Dendritic cell treated with granulocyte-macrophage colony-stimulating factor and Interleukin-4, amounts not matched to agents 40 ng/mL and 50 ng/mL, for 4 days (primary cell): ENCODE measurements at regions not wholly inside any gene's neighbourhood (a gene's known extent, or its start where the extent isn't known, plus 50 kb on each side); places are given as distances from the start of the nearest gene placed in this dataset.
"Not testable (repeated sequence)": the region's sequence is repeated elsewhere in the genome, so short reads cannot be mapped to it uniquely, and the experiment has no call there.

Experiments used
- H3K27ac Mint-ChIP-seq: one replicate; pipeline ENCODE4 v1.8.0; 2022; ENCODE audit warnings: mild to moderate bottlenecking, mixed read lengths
- H3K27me3 Mint-ChIP-seq: one replicate; pipeline ENCODE4 v1.8.0; 2022; ENCODE audit warnings: mild to moderate bottlenecking, mixed read lengths
- H3K36me3 Mint-ChIP-seq: one replicate; pipeline ENCODE4 v1.8.0; 2022; ENCODE audit warnings: low read depth, mixed read lengths
- H3K4me1 Mint-ChIP-seq: one replicate; pipeline ENCODE4 v1.8.0; 2022; ENCODE audit warnings: low read depth, mixed read lengths
- H3K4me3 Mint-ChIP-seq: one replicate; pipeline ENCODE4 v1.8.0; 2022; ENCODE audit warnings: mild to moderate bottlenecking, moderate library complexity, mixed read lengths
- H3K9me3 Mint-ChIP-seq: one replicate; pipeline ENCODE4 v1.8.0; 2022; ENCODE audit warnings: mixed read lengths
- intact Hi-C: fragments of 100-400 bp; cut with micrococcal nuclease; formaldehyde crosslinking; loops from one replicate; pipeline ENCODE4 v1.15.0; 2022

GRCh38 chr11:90500922-90501568, 278.2 kb upstream of the CHORDC1 start:
- no peak overlapping the region for H3K27ac Mint-ChIP-seq
- H3K9me3 Mint-ChIP-seq: peaks cover 38% of the 10 kb centered on the region
- no peak overlapping the region for H3K4me3 Mint-ChIP-seq
- H3K27me3 Mint-ChIP-seq: no peaks in the 10 kb centered on the region
- no peaks in the 10 kb centered on the region for H3K4me1 Mint-ChIP-seq
- H3K36me3 Mint-ChIP-seq: no peaks in the 10 kb centered on the region
- intact Hi-C loops: no loop called here

GRCh38 chr11:90496722-90497121, 273.9 kb upstream of the CHORDC1 start:
- H3K9me3 Mint-ChIP-seq: peaks cover 42% of the 10 kb centered on the region
- H3K27me3 Mint-ChIP-seq: no peaks in the 10 kb centered on the region
- H3K4me3 Mint-ChIP-seq: no peak overlapping the region

GRCh38 chr11:90493379-90493778, 270.5 kb upstream of the CHORDC1 start:
- Mint-ChIP-seq H3K36me3 (no peaks in the 10 kb centered on the region), H3K4me1 (no peaks in the 10 kb centered on the region), H3K27me3 (no peaks in the 10 kb centered on the region), H3K9me3 (peaks cover 37% of the 10 kb centered on the region), H3K27ac (no peak overlapping the region), H3K4me3 (no peak overlapping the region)
- intact Hi-C loops: no loop called here

More at GRCh38 chr11:90496722-90497121, 273.9 kb upstream of the CHORDC1 start:
- H3K27ac Mint-ChIP-seq: no peak overlapping the region
- no peaks in the 10 kb centered on the region for H3K36me3 Mint-ChIP-seq
- intact Hi-C loops: no loop called here
- H3K4me1 Mint-ChIP-seq: no peaks in the 10 kb centered on the region

GRCh38 chr11:90491466-90491865, 268.6 kb upstream of the CHORDC1 start:
- intact Hi-C loops: no loop called here
- H3K27me3 Mint-ChIP-seq: no peaks in the 10 kb centered on the region
- H3K4me1 Mint-ChIP-seq: no peaks in the 10 kb centered on the region
- no peak overlapping the region for H3K4me3 Mint-ChIP-seq
- H3K36me3 Mint-ChIP-seq: no peaks in the 10 kb centered on the region
- peaks cover 18% of the 10 kb centered on the region for H3K9me3 Mint-ChIP-seq
- no peak overlapping the region for H3K27ac Mint-ChIP-seq

- Mint-ChIP-seq H3K4me1 (no peaks in the 10 kb centered on the region), H3K36me3 (no peaks in the 10 kb centered on the region)
Measured at GRCh38 chr11:90476442-90477007, 253.7 kb upstream of the CHORDC1 start.

GRCh38 chr11:90468923-90469322, 246.1 kb upstream of the CHORDC1 start:
- intact Hi-C loops: no loop called here
- Mint-ChIP-seq H3K4me3 (no peak overlapping the region), H3K36me3 (no peaks in the 10 kb centered on the region), H3K27me3 (no peaks in the 10 kb centered on the region), H3K9me3 (no peaks in the 10 kb centered on the region), H3K4me1 (no peaks in the 10 kb centered on the region), H3K27ac (no peak overlapping the region)

More at GRCh38 chr11:90476442-90477007, 253.7 kb upstream of the CHORDC1 start:
- H3K4me3 Mint-ChIP-seq: no peak overlapping the region
- no peaks in the 10 kb centered on the region for H3K27me3 Mint-ChIP-seq
- intact Hi-C loops: no loop called here
- no peak overlapping the region for H3K27ac Mint-ChIP-seq
- H3K9me3 Mint-ChIP-seq: peaks cover 22% of the 10 kb centered on the region

GRCh38 chr11:90465553-90465952, 242.7 kb upstream of the CHORDC1 start:
- H3K4me1 Mint-ChIP-seq: no peaks in the 10 kb centered on the region
- H3K9me3 Mint-ChIP-seq: no peaks in the 10 kb centered on the region
- no peaks in the 10 kb centered on the region for H3K36me3 Mint-ChIP-seq
- no peak overlapping the region for H3K27ac Mint-ChIP-seq
- H3K27me3 Mint-ChIP-seq: no peaks in the 10 kb centered on the region
- intact Hi-C loops: no loop called here
- no peak overlapping the region for H3K4me3 Mint-ChIP-seq

GRCh38 chr11:90455347-90455920, 232.6 kb upstream of the CHORDC1 start:
- H3K9me3 Mint-ChIP-seq, H3K36me3 Mint-ChIP-seq, H3K4me3 Mint-ChIP-seq, H3K27me3 Mint-ChIP-seq, H3K4me1 Mint-ChIP-seq, H3K27ac Mint-ChIP-seq: not testable (repeated sequence)
- intact Hi-C loops: loop anchor here (5.0 kb wide), 1 partner anchor 168 kb away; no protein-coding TSS in a partner anchor

- peaks cover 2% of the 10 kb centered on the region for H3K27me3 Mint-ChIP-seq
- H3K4me1 Mint-ChIP-seq: no peaks in the 10 kb centered on the region
Measured at GRCh38 chr11:90453525-90453924, 230.7 kb upstream of the CHORDC1 start.

GRCh38 chr11:90449606-90450005, 226.8 kb upstream of the CHORDC1 start:
- no peaks in the 10 kb centered on the region for H3K36me3 Mint-ChIP-seq
- no peak overlapping the region for H3K4me3 Mint-ChIP-seq
- no peaks in the 10 kb centered on the region for H3K9me3 Mint-ChIP-seq
- intact Hi-C loops: no loop called here
- peaks cover 5% of the 10 kb centered on the region for H3K27me3 Mint-ChIP-seq
- no peak overlapping the region for H3K27ac Mint-ChIP-seq
- H3K4me1 Mint-ChIP-seq: no peaks in the 10 kb centered on the region

More at GRCh38 chr11:90453525-90453924, 230.7 kb upstream of the CHORDC1 start:
- Mint-ChIP-seq H3K36me3 (no peaks in the 10 kb centered on the region), H3K27ac (no peak overlapping the region), H3K9me3 (no peaks in the 10 kb centered on the region), H3K4me3 (no peak overlapping the region)
- intact Hi-C loops: no loop called here

GRCh38 chr11:90448256-90448655, 225.4 kb upstream of the CHORDC1 start:
- no peaks in the 10 kb centered on the region for H3K36me3 Mint-ChIP-seq
- H3K4me3 Mint-ChIP-seq: no peak overlapping the region
- intact Hi-C loops: no loop called here
- no peaks in the 10 kb centered on the region for H3K9me3 Mint-ChIP-seq
- no peak overlapping the region for H3K27ac Mint-ChIP-seq
- H3K4me1 Mint-ChIP-seq: no peaks in the 10 kb centered on the region
- peaks cover 5% of the 10 kb centered on the region for H3K27me3 Mint-ChIP-seq

- Mint-ChIP-seq H3K36me3 (no peaks in the 10 kb centered on the region), H3K9me3 (no peaks in the 10 kb centered on the region), H3K4me1 (no peaks in the 10 kb centered on the region), H3K27ac (no peak overlapping the region), H3K4me3 (no peak overlapping the region), H3K27me3 (peaks cover 5% of the 10 kb centered on the region)
- intact Hi-C loops: no loop called here
Measured at GRCh38 chr11:90447618-90448017, 224.8 kb upstream of the CHORDC1 start.

GRCh38 chr11:90446207-90446606, 223.4 kb upstream of the CHORDC1 start:
- no peaks in the 10 kb centered on the region for H3K9me3 Mint-ChIP-seq
- no peak overlapping the region for H3K4me3 Mint-ChIP-seq
- peaks cover 7% of the 10 kb centered on the region for H3K27me3 Mint-ChIP-seq
- H3K36me3 Mint-ChIP-seq: no peaks in the 10 kb centered on the region
- H3K4me1 Mint-ChIP-seq: no peaks in the 10 kb centered on the region
- H3K27ac Mint-ChIP-seq: no peak overlapping the region
- intact Hi-C loops: no loop called here

GRCh38 chr11:90438069-90438468, 215.2 kb upstream of the CHORDC1 start:
- no peaks in the 10 kb centered on the region for H3K4me1 Mint-ChIP-seq
- intact Hi-C loops: no loop called here

More at GRCh38 chr11:90438069-90438468, 215.2 kb upstream of the CHORDC1 start:
- H3K27me3 Mint-ChIP-seq: peaks cover 2% of the 10 kb centered on the region
- no peaks in the 10 kb centered on the region for H3K36me3 Mint-ChIP-seq
- H3K27ac Mint-ChIP-seq: no peak overlapping the region
- no peak overlapping the region for H3K4me3 Mint-ChIP-seq
- H3K9me3 Mint-ChIP-seq: no peaks in the 10 kb centered on the region
